GM12878 (cell line): ENCODE measurements at regions not wholly inside any gene's neighbourhood (a gene's known extent, or its start where the extent isn't known, plus 50 kb on each side); places are given as distances from the start of the nearest gene placed in this dataset.

Experiments used
- ATAC-seq: fragments of 200-7000 bp; cut with Tn5 transposase; 3 replicates; pipeline ENCODE4 v1.9.1; 2020; ENCODE audit warnings: mild to moderate bottlenecking, moderate library complexity
- BruUV-seq: library from RNA; stranded (reverse); fragments of 400-500 nt; replicated peaks from 2 replicates; lab custom pipeline; 2021; lab: Mats Ljungman, UMichigan
- CTCF ChIA-PET: fragments of 300-600 bp; sonication (Branson Sonifier 250); formaldehyde crosslinking; extraction: SDS; loops from one replicate; lab custom pipeline; 2021; ENCODE audit warnings: inconsistent platforms; lab: Yijun Ruan, JAX
- POLR2A ChIA-PET: fragments of 350-600 bp; formaldehyde crosslinking; extraction: SDS; loops from one replicate; lab custom pipeline; 2021; ENCODE audit warnings: inconsistent platforms; lab: Charles Lee
- RAD21 ChIA-PET: fragments of 300-600 bp; sonication (Branson Sonifier 250); formaldehyde crosslinking; loops from one replicate; lab custom pipeline; 2023; ENCODE audit warnings: antibody characterized with exemption; ENCODE audit not compliant: unreplicated experiment; lab: Charles Lee
- SMC1A ChIA-PET: fragments of 300-600 bp; sonication (Branson Sonifier 250); formaldehyde crosslinking; loops from one replicate; lab custom pipeline; 2023; ENCODE audit not compliant: unreplicated experiment, uncharacterized antibody; lab: Charles Lee
- DNase-seq: peaks from one replicate; pipeline ENCODE4 v3.0.0-alpha.2; 2011; ENCODE audit warnings: low read depth, low spot score
- FAIRE-seq: peaks from 3 replicates; lab custom pipeline; 2011; peaks lifted over from hg19 to GRCh38; lab: Jason Lieb, UNC
- H2AFZ ChIP-seq: 2 replicates; pipeline ENCODE4 v1.6.0; 2011; ENCODE audit warnings: low read depth, low read length, control low read depth; ENCODE audit not compliant: control insufficient read depth
- H3K27ac ChIP-seq: 2 replicates; pipeline ENCODE4 v1.5.1; 2011; ENCODE audit warnings: control low read depth; ENCODE audit not compliant: control insufficient read depth, insufficient read depth
- H3K27me3 ChIP-seq, 2 experiments: replicated peaks in 1 of 2; 2 replicates each; pipeline versions ENCODE4 v1.6.0 to v1.6.1; 2011; ENCODE audit warnings: low read length in 1 of 2; ENCODE audit not compliant: control insufficient read depth in 2 of 2, insufficient read depth in 2 of 2
- H3K36me3 ChIP-seq, 2 experiments: 2 replicates each; pipeline ENCODE4 v1.5.1; 2011; ENCODE audit warnings: low read length in 1 of 2; ENCODE audit not compliant: control insufficient read depth in 2 of 2, insufficient read depth in 2 of 2
- H3K4me1 ChIP-seq: 2 replicates; pipeline ENCODE4 v1.6.1; 2011; ENCODE audit warnings: mild to moderate bottlenecking, low read length, moderate library complexity, mixed read lengths; ENCODE audit not compliant: control insufficient read depth, insufficient read depth
- H3K4me2 ChIP-seq: 2 replicates; pipeline ENCODE4 v1.6.0; 2011; ENCODE audit warnings: control low read depth; ENCODE audit not compliant: control insufficient read depth, insufficient read depth
- H3K4me3 ChIP-seq: fragments of 200-600 bp; sonication (generic); 2 replicates; pipeline ENCODE4 v1.5.1; 2016
- H3K79me2 ChIP-seq: 2 replicates; pipeline ENCODE4 v1.6.0; 2011; ENCODE audit warnings: low read length; ENCODE audit not compliant: control insufficient read depth, insufficient read depth
- H3K9ac ChIP-seq: 2 replicates; pipeline ENCODE4 v1.8.0; 2011; ENCODE audit warnings: low read length, control low read depth, mixed read lengths; ENCODE audit not compliant: control insufficient read depth, insufficient read depth
- H3K9me3 ChIP-seq: replicated peaks from 3 replicates; pipeline ENCODE4 v1.5.1; 2011; ENCODE audit warnings: mild to moderate bottlenecking, low read length; ENCODE audit not compliant: control insufficient read depth, insufficient read depth
- H4K20me1 ChIP-seq: 2 replicates; pipeline ENCODE4 v1.6.0; 2011; ENCODE audit not compliant: control insufficient read depth, insufficient read depth
- BRCA1 ChIP-seq: IDR thresholded peaks from 2 replicates; pipeline ENCODE4 v1.6.1; 2011; ENCODE audit warnings: low read depth, low read length, improper control_type of control experiment
- EZH2 ChIP-seq: IDR thresholded peaks from 2 replicates; pipeline ENCODE4 v1.6.1; 2012; ENCODE audit warnings: low read depth, mild to moderate bottlenecking, control low read depth, inconsistent platforms, low read length, borderline replicate concordance; ENCODE audit not compliant: control insufficient read depth
- GABPA ChIP-seq: IDR thresholded peaks from 2 replicates; pipeline ENCODE4 v1.6.1; 2014; ENCODE audit warnings: antibody characterized with exemption, low read depth, mild to moderate bottlenecking, inconsistent platforms
- MAX ChIP-seq: IDR thresholded peaks from 2 replicates; pipeline ENCODE4 v1.6.1; 2012; ENCODE audit warnings: low read depth, low read length, improper control_type of control experiment
- MEF2A ChIP-seq: IDR thresholded peaks from 2 replicates; pipeline ENCODE4 v1.6.1; 2011; ENCODE audit warnings: low read depth, mild to moderate bottlenecking, low read length, moderate library complexity; ENCODE audit not compliant: insufficient read depth
- MXI1 ChIP-seq: fragments of 150-350 bp; IDR thresholded peaks from 2 replicates; pipeline ENCODE4 v1.6.1; 2011; ENCODE audit warnings: low read depth, mild to moderate bottlenecking, inconsistent platforms, low read length, improper control_type of control experiment
- MYC ChIP-seq: IDR thresholded peaks from 2 replicates; pipeline ENCODE4 v1.6.1; 2011; ENCODE audit warnings: mild to moderate bottlenecking, low read length, moderate library complexity, inconsistent platforms; ENCODE audit not compliant: insufficient read depth, insufficient replicate concordance, insufficient read length, severe bottlenecking
- NFIC ChIP-seq: IDR thresholded peaks from 2 replicates; pipeline ENCODE4 v1.6.1; 2012; ENCODE audit warnings: low read depth, mild to moderate bottlenecking, inconsistent platforms, low read length, moderate library complexity
- NFYB ChIP-seq: IDR thresholded peaks from 2 replicates; pipeline ENCODE4 v1.6.1; 2011; ENCODE audit warnings: low read depth, mild to moderate bottlenecking, low read length, improper control_type of control experiment, moderate library complexity; ENCODE audit not compliant: insufficient read depth
- RAD21 ChIP-seq: IDR thresholded peaks from 2 replicates; pipeline ENCODE4 v1.6.1; 2011; ENCODE audit warnings: mild to moderate bottlenecking, low read depth, low read length, moderate library complexity; ENCODE audit not compliant: insufficient read depth
- RUNX3 ChIP-seq: IDR thresholded peaks from 2 replicates; pipeline ENCODE4 v1.6.1; 2012; ENCODE audit warnings: low read length, inconsistent platforms
- SMAD5 ChIP-seq: IDR thresholded peaks from 2 replicates; pipeline ENCODE4 v1.6.1; 2016; ENCODE audit warnings: antibody characterized with exemption, low read depth
- SMARCA5 ChIP-seq: fragments of 450-650 bp; IDR thresholded peaks from 2 replicates; pipeline ENCODE4 v1.6.1; 2017; ENCODE audit warnings: mild to moderate bottlenecking
- STAT3 ChIP-seq: IDR thresholded peaks from 2 replicates; pipeline ENCODE4 v1.6.1; 2011; ENCODE audit warnings: low read depth, low read length, improper control_type of control experiment
- SUZ12 ChIP-seq: fragments of 200-600 bp; sonication (generic); IDR thresholded peaks from one replicate; pipeline ENCODE4 v1.6.1; 2018; ENCODE audit warnings: antibody characterized with exemption, mild to moderate bottlenecking; ENCODE audit not compliant: unreplicated experiment
- ZBTB11 ChIP-seq: fragments of 450-650 bp; formaldehyde crosslinking; IDR thresholded peaks from 2 replicates; pipeline ENCODE4 v1.5.0; 2022; ENCODE audit warnings: mild to moderate bottlenecking, missing genetic modification characterization
- WGBS: methylation state at CpG from one replicate; pipeline ENCODE4 v1.1.6; 2016; ENCODE audit warnings: low lambda C conversion rate; ENCODE audit not compliant: insufficient replicate concordance, insufficient coverage; ENCODE audit errors: missing lambda C conversion rate; 5-methylcytosine and 5-hydroxymethylcytosine counted together
- in situ Hi-C: fragments of 300-500 bp; cut with MboI; formaldehyde crosslinking; loops from 9 replicates; pipeline ENCODE4 v1.14.3; 2018; ENCODE audit warnings: mixed read lengths
- intact Hi-C: fragments of 100-400 bp; cut with micrococcal nuclease; formaldehyde crosslinking; loops from one replicate; pipeline ENCODE4 v1.14.2; 2022; ENCODE audit not compliant: unreplicated experiment

DNA sequence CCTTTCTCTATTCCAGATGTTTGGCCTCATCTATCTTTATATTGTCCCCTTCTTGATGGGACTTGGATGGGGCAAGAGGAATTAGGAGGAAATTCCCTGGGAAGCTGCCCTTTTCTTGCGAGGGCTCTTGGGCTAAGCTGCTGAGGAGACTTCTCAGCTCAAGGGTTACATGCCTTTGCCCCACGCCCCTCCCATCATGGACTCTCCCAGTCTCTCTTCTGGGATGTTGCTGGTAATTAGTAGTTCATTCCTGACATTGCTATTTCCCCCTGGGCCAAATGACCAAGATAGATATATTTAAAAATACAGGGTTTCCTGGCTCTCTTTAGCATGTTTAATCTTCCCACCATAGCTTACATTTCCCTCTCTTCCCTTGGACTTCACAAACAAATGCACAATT is 90.6 kb upstream of the RALGPS2 start:
- H3K79me2 ChIP-seq = no peaks in the 10 kb centered on the region
- no peak overlapping the region for H2AFZ ChIP-seq
- H4K20me1 ChIP-seq = no peaks in the 10 kb centered on the region
- no peak overlapping the region for H3K4me2 ChIP-seq
- no peaks in the 10 kb centered on the region for H3K4me1 ChIP-seq
- CTCF ChIA-PET = interaction anchor here (0.6 kb wide), 1 partner anchor 66 kb away, joined by 3 read pairs; no protein-coding TSS in a partner anchor
- H3K27me3 ChIP-seq = no peaks in the 10 kb centered on the region
- DNase-seq (no peak), FAIRE-seq (no peak), ATAC-seq (no peak)
- 34% methylated on average over 2 of the region's 2 CpGs for WGBS
- in situ Hi-C loops = no loop called here
- intact Hi-C loops = no loop called here
- H3K9me3 ChIP-seq = no peaks in the 10 kb centered on the region
- no peak overlapping the region for H3K9ac ChIP-seq
- no peak for TF ChIP-seq MXI1
- no peak for TF ChIP-seq RUNX3
- TF ChIP-seq NFYB = no peak
- no peak for TF ChIP-seq STAT3
- no peak for TF ChIP-seq RAD21
- no peak for TF ChIP-seq GABPA
- TF ChIP-seq MYC = no peak
- TF ChIP-seq BRCA1 = no peak
- no peak for TF ChIP-seq MAX
- TF ChIP-seq SUZ12 = no peak
- TF ChIP-seq EZH2 = no peak
- no peak for TF ChIP-seq ZBTB11 (CRISPR knock-in tag)
- no peak for TF ChIP-seq SMAD5
- no peak for TF ChIP-seq MEF2A
- TF ChIP-seq NFIC = no peak
- no peak for TF ChIP-seq SMARCA5
- POLR2A ChIA-PET = no interaction called here
- SMC1A ChIA-PET = interaction anchor here (1.7 kb wide), 1 partner anchor 8 kb away, joined by 5 read pairs; no protein-coding TSS in a partner anchor
- RAD21 ChIA-PET = no interaction called here
- H3K4me3 ChIP-seq = no peak overlapping the region
- BruUV-seq = no TSS peak
- H3K27ac ChIP-seq = no peak overlapping the region
- H3K36me3 ChIP-seq = no peaks in the 10 kb centered on the region
